GM19023 (cell line): ENCODE measurements at regions not wholly inside any gene's neighbourhood (a gene's known extent, or its start where the extent isn't known, plus 50 kb on each side); places are given as distances from the start of the nearest gene placed in this dataset.

Experiments
- ATAC-seq: cut with Tn5 transposase; IDR thresholded peaks from one replicate; pipeline ENCODE4 v1.9.1; 2021; ENCODE audit warnings: mild to moderate bottlenecking, moderate library complexity; ENCODE audit not compliant: unreplicated experiment

- no peak for ATAC-seq
These were observed 280.4 kb upstream of the DAB1 start for GRCh38 chr1:57704231-57704630.

GRCh38 chr1:57696904-57697303 is 273.0 kb upstream of the DAB1 start:
- ATAC-seq = no peak

GRCh38 chr1:57696043-57696442 is 272.2 kb upstream of the DAB1 start:
- no peak for ATAC-seq

GRCh38 chr1:57686306-57686705 is 262.4 kb upstream of the DAB1 start:
- no peak for ATAC-seq

- no peak for ATAC-seq
These were observed 259.4 kb upstream of the DAB1 start for GRCh38 chr1:57683037-57683942.

GRCh38 chr1:57678138-57678537 is 254.3 kb upstream of the DAB1 start:
- no peak for ATAC-seq

- no peak for ATAC-seq
These were observed 251.9 kb upstream of the DAB1 start for GRCh38 chr1:57675776-57676175.

- ATAC-seq = no peak
These were observed 250.9 kb upstream of the DAB1 start for GRCh38 chr1:57674801-57675200.

- no peak for ATAC-seq
These were observed 248.7 kb upstream of the DAB1 start for GRCh38 chr1:57672346-57673140.

- no peak for ATAC-seq
These were observed 247.9 kb upstream of the DAB1 start for GRCh38 chr1:57671750-57672149.

- no peak for ATAC-seq
These were observed 235.9 kb upstream of the DAB1 start for GRCh38 chr1:57659804-57660203.

GRCh38 chr1:57655161-57655560 is 231.3 kb upstream of the DAB1 start:
- no peak for ATAC-seq

- ATAC-seq = no peak
These were observed 220.8 kb upstream of the DAB1 start for GRCh38 chr1:57644667-57645066.

GRCh38 chr1:57638239-57638638 is 214.4 kb upstream of the DAB1 start:
- no peak for ATAC-seq

GRCh38 chr1:57637155-57637554 is 213.3 kb upstream of the DAB1 start:
- no peak for ATAC-seq

- ATAC-seq = no peak
These were observed 210.0 kb upstream of the DAB1 start for GRCh38 chr1:57633881-57634280.

GRCh38 chr1:57633056-57633455 is 209.2 kb upstream of the DAB1 start:
- no peak for ATAC-seq

GRCh38 chr1:57632401-57632800 is 208.5 kb upstream of the DAB1 start:
- no peak for ATAC-seq

- ATAC-seq = no peak
These were observed 203.8 kb upstream of the DAB1 start for GRCh38 chr1:57627612-57628011.

GRCh38 chr1:57623791-57624538 is 200.1 kb upstream of the DAB1 start:
- ATAC-seq = no peak

- ATAC-seq = no peak
These were observed 199.4 kb upstream of the DAB1 start for GRCh38 chr1:57623039-57623790.
